ENCODE measurements at regions not wholly inside any gene's neighbourhood (a gene's known extent, or its start where the extent isn't known, plus 50 kb on each side); places are given as distances from the start of the nearest gene placed in this dataset.

DNA sequence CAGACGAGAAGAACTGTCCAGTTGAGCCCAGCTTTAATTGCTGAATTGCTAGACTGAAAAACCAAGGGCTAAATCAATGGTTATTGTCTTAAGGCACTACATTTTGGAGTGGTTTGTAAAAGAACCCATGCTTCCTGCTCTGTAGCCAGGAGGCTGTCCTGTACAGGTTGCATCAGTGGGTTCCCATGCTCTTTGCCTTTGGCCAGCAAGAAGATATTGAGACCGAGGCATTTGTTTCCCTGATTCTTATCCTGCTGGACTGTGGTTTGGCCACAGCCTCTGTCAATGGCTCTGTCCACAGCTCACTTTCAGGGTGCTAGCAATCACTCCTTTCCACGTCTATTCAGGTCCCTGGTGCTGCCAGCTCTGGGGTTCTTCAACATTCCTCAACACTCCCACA is 89.6 kb downstream of the FAM43A start:
- no peak overlapping the region for H3K4me3 Mint-ChIP-seq (ENCODE audit: unreplicated experiment)
- peaks cover 13% of the 10 kb centered on the region for H3K9me3 Mint-ChIP-seq (ENCODE audit: unreplicated experiment)
- no peak for DNase-seq
- H3K4me1 Mint-ChIP-seq (ENCODE audit: low read depth, unreplicated experiment) = no peaks in the 10 kb centered on the region
- TF ChIP-seq, protein P1, sequence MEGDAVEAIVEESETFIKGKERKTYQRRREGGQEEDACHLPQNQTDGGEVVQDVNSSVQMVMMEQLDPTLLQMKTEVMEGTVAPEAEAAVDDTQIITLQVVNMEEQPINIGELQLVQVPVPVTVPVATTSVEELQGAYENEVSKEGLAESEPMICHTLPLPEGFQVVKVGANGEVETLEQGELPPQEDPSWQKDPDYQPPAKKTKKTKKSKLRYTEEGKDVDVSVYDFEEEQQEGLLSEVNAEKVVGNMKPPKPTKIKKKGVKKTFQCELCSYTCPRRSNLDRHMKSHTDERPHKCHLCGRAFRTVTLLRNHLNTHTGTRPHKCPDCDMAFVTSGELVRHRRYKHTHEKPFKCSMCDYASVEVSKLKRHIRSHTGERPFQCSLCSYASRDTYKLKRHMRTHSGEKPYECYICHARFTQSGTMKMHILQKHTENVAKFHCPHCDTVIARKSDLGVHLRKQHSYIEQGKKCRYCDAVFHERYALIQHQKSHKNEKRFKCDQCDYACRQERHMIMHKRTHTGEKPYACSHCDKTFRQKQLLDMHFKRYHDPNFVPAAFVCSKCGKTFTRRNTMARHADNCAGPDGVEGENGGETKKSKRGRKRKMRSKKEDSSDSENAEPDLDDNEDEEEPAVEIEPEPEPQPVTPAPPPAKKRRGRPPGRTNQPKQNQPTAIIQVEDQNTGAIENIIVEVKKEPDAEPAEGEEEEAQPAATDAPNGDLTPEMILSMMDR (IDR thresholded peaks at IDR 0.05; ENCODE audit: partially characterized antibody, unreplicated experiment) = no peak
- H3K36me3 Mint-ChIP-seq (ENCODE audit: unreplicated experiment) = peaks cover 5% of the 10 kb centered on the region
- H3K27ac Mint-ChIP-seq (ENCODE audit: unreplicated experiment) = no peak overlapping the region
- H3K27me3 Mint-ChIP-seq (ENCODE audit: unreplicated experiment) = peaks cover 10% of the 10 kb centered on the region

DNA sequence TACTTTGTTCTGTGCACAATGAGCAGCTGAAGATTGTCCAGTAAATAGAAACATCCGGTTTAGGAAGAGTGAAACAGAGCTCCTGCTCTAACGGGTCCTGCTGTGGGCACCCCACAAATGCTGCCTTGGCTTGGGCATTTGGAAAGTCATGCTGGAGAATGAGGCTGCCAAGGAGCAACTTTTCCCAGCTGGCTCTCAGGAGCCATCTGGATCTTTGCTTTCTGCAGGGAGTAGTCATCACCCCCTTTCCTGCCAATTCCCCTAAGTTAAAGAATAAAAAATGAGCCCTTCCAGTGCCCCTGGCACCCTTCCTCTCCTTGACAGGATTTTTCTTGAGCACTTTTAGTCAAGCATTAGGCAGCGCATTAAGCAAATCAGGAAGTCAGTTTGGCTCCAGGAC is 90.0 kb downstream of the FAM43A start:
- DNase-seq = no peak
- Mint-ChIP-seq H3K4me3 (ENCODE audit: unreplicated experiment) (no peak overlapping the region), H3K36me3 (ENCODE audit: unreplicated experiment) (peaks cover 5% of the 10 kb centered on the region), H3K4me1 (ENCODE audit: low read depth, unreplicated experiment) (no peaks in the 10 kb centered on the region), H3K9me3 (ENCODE audit: unreplicated experiment) (peaks cover 13% of the 10 kb centered on the region), H3K27me3 (ENCODE audit: unreplicated experiment) (peaks cover 10% of the 10 kb centered on the region), H3K27ac (ENCODE audit: unreplicated experiment) (no peak overlapping the region)
- TF ChIP-seq, protein P1 (IDR thresholded peaks at IDR 0.05; ENCODE audit: partially characterized antibody, unreplicated experiment) = no peak

DNA sequence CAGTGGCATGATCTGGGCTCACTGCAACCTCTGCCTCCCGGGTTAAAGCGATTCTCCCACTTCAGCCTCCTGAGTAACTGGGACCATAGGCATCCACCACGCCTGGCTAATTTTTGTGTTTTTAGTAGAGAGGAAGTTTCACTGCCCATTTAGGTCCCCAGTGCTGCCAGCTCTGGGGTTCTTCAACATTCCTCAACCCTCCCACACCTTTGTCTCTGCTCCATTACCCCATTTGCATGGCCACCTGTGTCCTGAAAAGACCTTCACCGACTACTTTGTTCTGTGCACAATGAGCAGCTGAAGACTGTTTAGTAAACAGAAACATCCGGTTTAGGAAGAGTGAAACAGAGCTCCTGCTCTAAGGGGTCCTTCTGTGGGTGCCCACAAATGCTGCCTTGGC is 92.0 kb downstream of the FAM43A start:
- no peaks in the 10 kb centered on the region for H3K4me1 Mint-ChIP-seq (ENCODE audit: low read depth, unreplicated experiment)
- H3K27me3 Mint-ChIP-seq (ENCODE audit: unreplicated experiment) = peaks cover 8% of the 10 kb centered on the region
- peaks cover 5% of the 10 kb centered on the region for H3K36me3 Mint-ChIP-seq (ENCODE audit: unreplicated experiment)
- no peak for DNase-seq
- H3K4me3 Mint-ChIP-seq (ENCODE audit: unreplicated experiment) = no peak overlapping the region
- H3K27ac Mint-ChIP-seq (ENCODE audit: unreplicated experiment) = no peak overlapping the region
- TF ChIP-seq, protein P1 (IDR thresholded peaks at IDR 0.05; ENCODE audit: partially characterized antibody, unreplicated experiment) = no peak
- H3K9me3 Mint-ChIP-seq (ENCODE audit: unreplicated experiment) = peaks cover 10% of the 10 kb centered on the region

DNA sequence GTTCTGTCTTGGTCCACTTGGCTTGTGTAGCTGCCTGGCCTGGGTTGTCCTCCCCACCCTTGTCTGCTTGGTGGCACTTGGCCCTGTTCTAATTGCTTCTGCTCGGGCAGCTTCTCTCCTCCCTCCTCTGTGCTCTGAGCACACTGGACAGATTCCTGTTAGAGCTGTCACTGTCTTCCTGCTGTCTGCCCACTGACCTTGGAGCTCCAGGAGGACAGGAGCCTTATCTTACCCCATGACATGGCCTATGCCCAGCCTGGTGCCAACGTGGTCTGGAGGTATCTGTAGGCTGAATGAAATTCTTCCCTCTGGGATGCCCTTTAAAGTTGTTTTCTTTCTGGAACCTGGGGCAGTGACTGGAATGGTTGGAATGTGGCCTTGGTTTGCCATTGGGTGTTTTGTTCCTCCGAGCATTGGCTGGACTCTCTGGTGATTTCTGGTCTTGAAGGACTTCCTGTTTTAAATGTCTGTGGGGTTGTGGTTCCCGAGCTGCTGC is 94.1 kb downstream of the FAM43A start:
- H3K9me3 Mint-ChIP-seq (ENCODE audit: unreplicated experiment) = peaks cover 10% of the 10 kb centered on the region
- peaks cover 8% of the 10 kb centered on the region for H3K27me3 Mint-ChIP-seq (ENCODE audit: unreplicated experiment)
- no peak overlapping the region for H3K27ac Mint-ChIP-seq (ENCODE audit: unreplicated experiment)
- H3K4me3 Mint-ChIP-seq (ENCODE audit: unreplicated experiment) = no peak overlapping the region
- H3K36me3 Mint-ChIP-seq (ENCODE audit: unreplicated experiment) = peaks cover 5% of the 10 kb centered on the region
- DNase-seq = no peak
- TF ChIP-seq, protein P1 (IDR thresholded peaks at IDR 0.05; ENCODE audit: partially characterized antibody, unreplicated experiment) = no peak
- peaks cover 2% of the 10 kb centered on the region for H3K4me1 Mint-ChIP-seq (ENCODE audit: low read depth, unreplicated experiment)

DNA sequence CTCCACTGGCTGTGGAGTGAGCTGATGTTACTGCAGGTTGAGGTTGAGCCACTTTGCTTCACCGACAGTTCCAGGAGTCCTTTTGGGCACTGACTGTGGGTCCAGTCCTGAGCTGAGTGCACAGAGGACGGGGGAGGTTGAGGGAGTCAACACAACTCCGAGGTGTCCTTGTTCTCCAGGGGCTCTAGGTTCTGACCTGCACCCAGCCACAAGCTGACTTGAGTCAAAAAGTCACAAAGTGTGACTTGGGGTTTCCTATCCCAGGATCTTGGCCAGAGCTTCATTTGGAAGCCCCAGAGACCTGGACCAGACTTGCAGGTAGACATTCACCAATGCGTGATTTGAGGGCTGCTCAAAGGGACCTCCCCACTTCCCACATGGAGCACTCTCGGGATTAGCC is 95.0 kb downstream of the FAM43A start:
- Mint-ChIP-seq H3K36me3 (ENCODE audit: unreplicated experiment) (peaks cover 7% of the 10 kb centered on the region), H3K4me3 (ENCODE audit: unreplicated experiment) (no peak overlapping the region), H3K27me3 (ENCODE audit: unreplicated experiment) (peaks cover 8% of the 10 kb centered on the region), H3K4me1 (ENCODE audit: low read depth, unreplicated experiment) (peaks cover 5% of the 10 kb centered on the region), H3K9me3 (ENCODE audit: unreplicated experiment) (peaks cover 10% of the 10 kb centered on the region), H3K27ac (ENCODE audit: unreplicated experiment) (no peak overlapping the region)
- TF ChIP-seq, protein P1 (IDR thresholded peaks at IDR 0.05; ENCODE audit: partially characterized antibody, unreplicated experiment) = no peak
- no peak for DNase-seq

All from glutamatergic neuron (in vitro differentiated cells).